Stomach (tissue), 8 donors: ENCODE measurements at regions not wholly inside any gene's neighbourhood (a gene's known extent, or its start where the extent isn't known, plus 50 kb on each side); places are given as distances from the start of the nearest gene placed in this dataset.
"Not testable (repeated sequence)": the region's sequence is repeated elsewhere in the genome, so short reads cannot be mapped to it uniquely, and the experiment has no call there.

Source experiments
- DNase-seq, 2 donors: peaks; one replicate each; pipeline versions ENCODE4 v3.0.0 to v3.0.0-alpha.2; 2013 to 2019
- H3K27ac ChIP-seq, 5 donors: fragments of 200-600 bp in 4 of 5; sonication (generic) in 4 of 5; one replicate each; pipeline ENCODE4 v1.5.1; 2013 to 2019; ENCODE audit warnings: mild to moderate bottlenecking in 1 of 5, moderate library complexity in 1 of 5
- H3K27me3 ChIP-seq, 3 donors: fragments of 200-600 bp; sonication (generic); one replicate each; pipeline ENCODE4 v1.5.1; 2017 to 2019; ENCODE audit warnings: mixed run types in 1 of 3
- H3K36me3 ChIP-seq, 4 donors: fragments of 200-600 bp; sonication (generic); 1 replicate in 3 of 4; 2 replicates in 1 of 4; pipeline ENCODE4 v1.5.1; 2016 to 2019
- H3K4me1 ChIP-seq, 4 donors: fragments of 200-600 bp; sonication (generic); one replicate each; pipeline ENCODE4 v1.5.1; 2016 to 2019
- H3K4me3 ChIP-seq, 4 donors: fragments of 200-600 bp; sonication (generic) in 3 of 4; one replicate each; pipeline ENCODE4 v1.5.1; 2016 to 2019; ENCODE audit warnings: mild to moderate bottlenecking in 1 of 4
- H3K9me3 ChIP-seq, 4 donors: fragments of 200-600 bp; sonication (generic); one replicate each; pipeline ENCODE4 v1.5.1; 2016 to 2019
- CTCF ChIP-seq, 7 experiments: fragments of 450-650 bp in 4 of 7; fragments of 200-600 bp in 3 of 7; sonication (generic) in 3 of 7; IDR thresholded peaks; one replicate each; pipeline ENCODE4 v1.5.1; 2016 to 2019; ENCODE audit warnings: antibody characterized with exemption in 7 of 7, control low read depth in 2 of 7, mild to moderate bottlenecking in 1 of 7
- EP300 ChIP-seq: sonication (generic); formaldehyde crosslinking; IDR thresholded peaks from one replicate; pipeline ENCODE4 v1.6.1; 2017; ENCODE audit warnings: antibody characterized with exemption
- POLR2A ChIP-seq, 4 donors: fragments of 450-650 bp; IDR thresholded peaks; one replicate each; pipeline ENCODE4 v1.6.1; 2016; ENCODE audit warnings: antibody characterized with exemption in 4 of 4, control low read depth in 2 of 4, mild to moderate bottlenecking in 1 of 4, moderate library complexity in 1 of 4
- POLR2AphosphoS5 ChIP-seq, 3 donors: sonication (generic); formaldehyde crosslinking; IDR thresholded peaks; one replicate each; pipeline ENCODE4 v1.6.1; 2016; ENCODE audit warnings: antibody characterized with exemption in 3 of 3
- WGBS, 5 donors: extraction: QIAGEN DNeasy Blood & Tissue Kit in 3 of 5; methylation state at CpG; one replicate each; pipeline versions ENCODE4 v1.1.5 to v1.1.7; 2013 to 2018; 5-methylcytosine and 5-hydroxymethylcytosine counted together
- intact Hi-C: fragments of 100-400 bp; cut with DNase I; formaldehyde crosslinking; loops from one replicate; pipeline ENCODE4 v1.15.1; 2023; ENCODE audit warnings: low total_unique reads
- donor health status: healthy with polysubstance abuse.
- donor health status: Bipolar disorder and iron deficiency.
- donor health status: healthy.

DNA sequence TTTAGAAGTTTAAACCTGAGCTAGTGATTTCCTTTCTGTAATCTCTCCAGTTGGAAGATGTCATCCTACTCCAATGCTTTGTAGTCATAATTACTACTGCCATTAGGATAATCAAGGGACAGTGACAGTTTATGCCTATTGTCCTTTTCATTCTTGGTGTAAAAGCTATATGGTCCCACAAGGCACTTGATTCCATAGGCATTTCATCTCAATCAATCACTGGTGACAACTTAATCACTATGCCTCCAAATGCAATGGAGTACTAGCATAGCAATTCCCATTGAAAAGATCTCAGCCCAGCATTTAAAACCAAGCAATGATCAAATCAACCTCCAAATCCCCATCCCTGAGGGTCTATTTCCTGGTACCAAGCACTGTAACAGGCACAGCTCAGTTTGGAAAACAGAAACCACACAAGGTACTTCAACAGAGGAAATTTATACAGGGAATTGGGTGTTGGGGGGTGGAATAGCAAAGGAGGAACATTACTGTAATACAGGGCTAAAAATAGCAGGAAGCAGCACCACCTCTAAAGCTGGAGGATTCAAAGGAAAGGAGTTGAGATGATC lies 51.0 kb downstream of the FHIP2A start:
- no peaks in the 10 kb centered on the region for H3K36me3 ChIP-seq
- no peak for DNase-seq
- H3K27me3 ChIP-seq, result peaks cover 0 to 12% (median 0%) of the 10 kb centered on the region in 3 donors
- H3K9me3 ChIP-seq, result no peaks in the 10 kb centered on the region
- intact Hi-C loops, result no loop called here
- peaks cover 0 to 14% (median 5%) of the 10 kb centered on the region in 4 donors for H3K4me1 ChIP-seq
- no peak overlapping the region for H3K27ac ChIP-seq
- no peak overlapping the region for H3K4me3 ChIP-seq
- TF ChIP-seq POLR2AphosphoS5 (IDR thresholded peaks at IDR 0.05) (no peak), POLR2A (IDR thresholded peaks at IDR 0.05) (no peak), EP300 (no peak)

DNA sequence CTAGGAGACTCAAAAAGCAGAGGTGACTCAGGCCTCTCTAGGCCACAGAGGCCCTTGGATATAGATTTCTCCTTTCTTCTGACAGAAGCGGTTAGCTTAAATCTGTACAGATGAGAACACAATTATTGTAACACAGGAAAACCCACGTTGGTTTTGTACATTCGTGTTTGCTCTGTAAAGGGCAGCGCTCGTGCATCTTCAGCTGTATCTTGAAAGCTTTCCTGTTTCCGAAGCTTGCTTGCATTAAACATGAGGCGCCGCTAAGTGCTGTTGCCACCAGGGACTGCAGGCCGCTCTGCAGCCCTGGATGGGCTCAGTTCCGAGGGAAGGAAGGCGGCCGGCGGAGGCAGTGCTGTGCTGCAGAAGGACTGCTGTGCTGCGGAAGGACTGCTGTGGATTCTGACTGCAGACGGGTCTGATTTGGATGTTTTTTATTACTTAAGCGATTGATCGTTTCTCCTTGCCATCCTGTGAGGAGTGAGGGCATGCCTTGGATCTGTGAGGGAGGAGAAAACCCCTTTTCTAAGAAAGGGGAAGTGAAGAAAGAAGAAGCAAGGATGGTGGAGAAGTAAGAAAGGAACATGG lies 53.3 kb downstream of the FHIP2A start:
- Histone ChIP-seq H3K36me3 (no peaks in the 10 kb centered on the region), H3K4me3 (no peak overlapping the region), H3K27me3 (peaks cover 0 to 12% (median 0%) of the 10 kb centered on the region in 3 donors), H3K9me3 (no peaks in the 10 kb centered on the region), H3K27ac (no peak overlapping the region), H3K4me1 (peaks cover 0 to 14% (median 5%) of the 10 kb centered on the region in 4 donors)
- TF ChIP-seq POLR2AphosphoS5 (IDR thresholded peaks at IDR 0.05) (no peak), POLR2A (IDR thresholded peaks at IDR 0.05) (no peak), CTCF (IDR thresholded peaks at IDR 0.05) (no peak), EP300 (no peak)
- intact Hi-C loops, result no loop called here
- WGBS, 5 donors, result 28 to 32% (median 31%) methylated on average over 17 of the region's 17 CpGs
- DNase-seq, result peak in 1 of 2 donors; percentile 71

- DNase-seq, H3K27ac ChIP-seq, H3K4me3 ChIP-seq, H3K9me3 ChIP-seq, H3K36me3 ChIP-seq, intact Hi-C loops: not testable (repeated sequence)
- WGBS, 5 donors, result 93 to 97% (median 96%) methylated on average over 4 of the region's 4 CpGs
- Histone ChIP-seq H3K4me1 (peaks cover 0 to 15% (median 5%) of the 10 kb centered on the region in 4 donors), H3K27me3 (peaks cover 0 to 12% (median 0%) of the 10 kb centered on the region in 3 donors)
These were observed 54.1 kb downstream of the FHIP2A start for GRCh38 chr10:114875590-114876081.

- 65 to 88% (median 82%) methylated on average over 8 to 9 of the region's 9 CpGs for WGBS, 5 donors
- H3K27me3 ChIP-seq, result peaks cover 0 to 12% (median 0%) of the 10 kb centered on the region in 3 donors
- TF ChIP-seq EP300, result no peak
- no peak for TF ChIP-seq POLR2AphosphoS5 (IDR thresholded peaks at IDR 0.05)
- TF ChIP-seq POLR2A (IDR thresholded peaks at IDR 0.05), result no peak
- no peak for TF ChIP-seq CTCF (IDR thresholded peaks at IDR 0.05)
- H3K27ac ChIP-seq, result no peak overlapping the region
- DNase-seq, result peak in 1 of 2 donors; percentile 7
- H3K36me3 ChIP-seq, result no peaks in the 10 kb centered on the region
- peaks cover 0 to 18% (median 5%) of the 10 kb centered on the region in 4 donors for H3K4me1 ChIP-seq
- intact Hi-C loops, result no loop called here
- H3K9me3 ChIP-seq, result no peaks in the 10 kb centered on the region
- H3K4me3 ChIP-seq, result no peak overlapping the region
These were observed 54.6 kb downstream of the FHIP2A start for GRCh38 chr10:114876169-114876568.

DNA sequence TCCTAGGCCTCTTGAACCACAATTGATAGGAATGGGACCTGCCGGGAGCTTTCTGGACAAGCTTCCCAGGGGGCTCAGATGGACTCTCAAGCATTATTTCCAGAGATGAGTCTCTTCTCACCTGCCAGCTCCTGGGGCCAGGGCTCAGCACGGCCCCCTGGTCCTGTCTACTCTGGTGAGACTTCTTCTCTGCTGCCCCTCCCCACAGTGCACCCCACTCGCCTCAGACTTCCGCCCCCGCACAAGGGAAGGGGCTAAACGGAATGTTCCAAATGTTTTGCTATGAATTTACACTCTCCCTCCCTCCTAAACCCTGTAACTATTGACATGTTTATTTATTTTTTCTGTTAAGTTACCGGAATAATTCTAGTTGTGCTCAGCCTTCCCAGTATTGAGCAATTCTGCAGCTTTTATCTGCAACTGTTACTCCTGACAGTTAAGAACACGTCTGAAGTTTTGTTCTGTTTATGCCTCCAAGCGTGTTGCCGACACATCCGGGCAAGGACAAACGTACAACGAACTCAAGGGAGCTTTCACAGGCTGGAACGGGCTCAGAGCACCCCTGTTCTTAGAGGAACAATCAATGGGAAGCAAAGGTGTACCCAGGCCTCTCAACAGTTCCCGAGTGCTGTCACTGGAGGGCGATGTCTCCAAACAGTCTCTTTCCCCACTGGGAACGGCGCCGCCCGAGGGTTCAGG lies 55.2 kb downstream of the FHIP2A start:
- Histone ChIP-seq H3K27me3 (peaks cover 0 to 12% (median 0%) of the 10 kb centered on the region in 3 donors), H3K4me3 (no peak overlapping the region), H3K36me3 (no peaks in the 10 kb centered on the region), H3K4me1 (peaks cover 0 to 18% (median 5%) of the 10 kb centered on the region in 4 donors), H3K27ac (no peak overlapping the region), H3K9me3 (no peaks in the 10 kb centered on the region)
- WGBS, 5 donors, result 26 to 32% (median 30%) methylated on average over 20 of the region's 20 CpGs
- peak; percentile 62 to 83 for DNase-seq
- TF ChIP-seq POLR2AphosphoS5 (IDR thresholded peaks at IDR 0.05) (no peak), POLR2A (IDR thresholded peaks at IDR 0.05) (no peak), CTCF (IDR thresholded peaks at IDR 0.05) (peak in 5 of 7 experiments; percentile 16 to 52 (median 43))
- intact Hi-C loops, result no loop called here
